ENCODE measurements at regions not wholly inside any gene's neighbourhood (a gene's known extent, or its start where the extent isn't known, plus 50 kb on each side); places are given as distances from the start of the nearest gene placed in this dataset.

DNA sequence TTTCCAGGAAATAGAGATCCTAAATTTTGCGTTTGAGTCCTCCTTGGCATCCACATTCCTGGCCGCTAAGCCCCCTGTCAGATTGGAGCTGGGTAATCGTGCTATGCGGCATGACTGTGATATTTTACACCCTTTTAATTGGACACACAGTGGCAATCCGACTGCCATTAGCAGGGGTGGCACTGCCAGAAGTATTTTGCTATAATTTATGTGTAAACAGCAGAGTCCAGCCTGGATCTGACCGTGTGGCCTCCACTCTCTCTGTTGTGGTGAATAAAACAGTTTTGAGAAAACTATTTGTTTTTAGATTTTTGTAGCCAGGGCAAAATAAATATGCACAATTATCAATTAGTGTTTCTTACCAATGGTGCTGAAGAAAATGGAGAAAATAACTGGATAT, 281.0 kb upstream of the IRX2 start:
- no peak for DNase-seq

DNA sequence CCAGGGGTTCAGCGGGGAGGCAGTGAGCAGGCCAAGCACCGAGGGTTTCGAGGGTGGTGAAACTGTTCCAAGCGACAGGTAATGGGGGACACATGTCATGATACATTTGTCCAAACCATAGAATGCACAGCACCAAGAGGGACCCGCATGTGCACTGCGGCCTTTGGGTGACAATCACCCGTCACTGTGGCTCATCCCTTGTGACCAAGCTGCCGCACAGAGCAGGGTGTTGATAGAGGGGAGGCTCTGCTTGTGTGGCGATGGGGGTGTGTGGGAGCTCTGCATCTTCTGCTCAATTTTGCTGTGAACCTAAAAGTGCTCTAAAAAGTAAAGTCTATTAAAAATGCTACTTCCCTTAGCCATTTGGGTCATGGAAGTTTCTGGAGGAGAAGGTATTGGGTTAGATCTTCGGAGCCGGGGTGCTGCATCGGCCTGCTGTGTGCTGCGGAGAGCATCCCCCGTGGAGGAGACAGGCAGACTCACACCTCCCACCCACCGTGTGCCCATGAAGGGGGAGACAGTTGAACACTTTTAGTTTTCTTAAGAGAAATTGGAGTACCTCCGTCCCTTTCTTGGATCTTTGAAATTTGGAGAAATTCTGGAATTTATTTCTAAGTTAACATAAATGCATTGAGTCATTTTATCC, 280.4 kb upstream of the IRX2 start:
- no peak for DNase-seq

DNA sequence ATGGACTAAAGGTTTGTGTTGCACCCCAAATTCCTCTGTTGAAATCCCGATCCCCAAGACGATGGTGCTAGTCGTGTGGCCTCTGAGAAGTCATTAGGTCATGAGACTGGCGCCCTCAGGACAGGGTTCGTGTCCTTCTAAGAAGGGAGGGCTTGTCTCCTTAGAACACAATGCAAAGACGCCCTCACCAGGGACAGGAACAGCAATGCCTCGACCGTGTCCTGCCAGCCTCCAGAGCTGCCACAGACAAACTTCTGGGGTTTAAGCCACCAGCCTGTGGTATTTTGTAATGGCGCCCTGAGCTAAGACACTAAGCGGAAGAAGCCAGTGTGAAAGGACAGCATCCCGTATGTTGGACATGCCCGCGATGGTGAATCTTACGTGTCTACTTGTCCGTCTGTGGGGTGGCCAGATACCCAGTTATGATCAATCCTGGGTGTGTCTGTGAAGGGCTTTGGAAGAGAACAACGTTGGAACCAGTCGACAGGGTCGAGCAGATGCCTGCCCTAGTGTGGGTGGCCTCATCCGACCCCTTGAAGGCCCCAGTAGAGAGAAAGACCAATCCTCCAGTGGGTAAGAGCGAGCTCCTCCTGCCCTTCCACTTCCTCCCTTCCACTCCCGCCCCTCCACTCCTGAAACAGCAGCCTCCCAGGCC, 279.2 kb upstream of the IRX2 start:
- DNase-seq: no peak

DNA sequence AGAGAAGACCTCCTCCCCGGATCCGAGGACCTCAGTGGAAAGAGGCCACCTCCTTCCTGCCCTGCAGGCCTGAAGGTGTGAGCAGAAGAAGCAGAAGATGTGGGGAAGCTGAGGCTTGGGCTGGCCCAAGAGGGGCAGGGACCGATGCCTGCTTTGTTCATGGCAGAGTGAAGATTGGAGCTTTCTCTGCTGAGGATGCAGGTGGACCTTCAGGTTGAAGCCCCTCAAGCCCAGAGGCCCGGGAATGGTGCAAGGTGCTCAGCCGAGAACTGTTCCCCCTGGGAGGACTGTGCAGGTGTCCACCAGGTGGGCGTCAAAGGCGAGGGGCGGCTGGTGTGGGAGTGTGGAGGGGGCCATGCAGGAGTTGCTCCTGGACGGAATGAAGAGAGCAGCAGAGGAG, 277.9 kb upstream of the IRX2 start:
- no peak for DNase-seq

DNA sequence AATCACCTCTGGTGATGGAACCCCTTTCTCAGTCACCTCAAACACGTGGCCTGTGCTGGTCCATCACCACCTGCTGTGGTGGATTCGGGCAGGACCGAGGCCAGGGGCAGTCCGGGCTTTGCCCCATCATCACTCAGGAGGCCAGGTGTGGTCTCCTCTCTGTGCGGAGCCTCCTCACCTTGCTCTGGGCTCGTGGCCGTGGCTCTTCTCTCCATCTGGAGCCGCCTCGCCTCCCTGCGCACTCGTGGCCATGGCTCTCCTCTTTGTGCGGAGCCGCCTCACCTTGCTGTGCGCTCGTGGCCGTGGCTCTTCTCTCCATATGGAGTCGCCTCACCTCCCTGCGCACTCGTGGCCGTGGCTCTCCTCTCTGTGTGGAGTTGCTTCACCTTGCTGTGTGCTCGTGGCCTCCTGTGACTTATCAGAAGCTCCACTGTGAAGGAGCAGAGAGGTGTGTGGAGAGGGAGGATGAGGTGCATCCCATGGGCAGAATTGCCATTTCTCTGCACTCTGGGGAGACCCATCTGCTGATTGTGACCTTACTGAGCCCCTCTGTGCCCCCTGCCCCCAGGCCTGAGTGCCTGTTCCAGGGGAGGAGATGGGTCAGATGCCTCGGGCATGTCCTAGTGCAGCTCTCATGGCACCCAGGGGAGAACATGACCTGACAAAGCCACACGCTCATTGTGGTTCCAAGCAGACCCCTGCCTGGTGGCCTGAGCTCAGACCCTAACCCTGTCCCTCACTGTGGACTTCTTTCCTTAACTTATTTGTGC, 276.6 kb upstream of the IRX2 start:
- DNase-seq: no peak

DNA sequence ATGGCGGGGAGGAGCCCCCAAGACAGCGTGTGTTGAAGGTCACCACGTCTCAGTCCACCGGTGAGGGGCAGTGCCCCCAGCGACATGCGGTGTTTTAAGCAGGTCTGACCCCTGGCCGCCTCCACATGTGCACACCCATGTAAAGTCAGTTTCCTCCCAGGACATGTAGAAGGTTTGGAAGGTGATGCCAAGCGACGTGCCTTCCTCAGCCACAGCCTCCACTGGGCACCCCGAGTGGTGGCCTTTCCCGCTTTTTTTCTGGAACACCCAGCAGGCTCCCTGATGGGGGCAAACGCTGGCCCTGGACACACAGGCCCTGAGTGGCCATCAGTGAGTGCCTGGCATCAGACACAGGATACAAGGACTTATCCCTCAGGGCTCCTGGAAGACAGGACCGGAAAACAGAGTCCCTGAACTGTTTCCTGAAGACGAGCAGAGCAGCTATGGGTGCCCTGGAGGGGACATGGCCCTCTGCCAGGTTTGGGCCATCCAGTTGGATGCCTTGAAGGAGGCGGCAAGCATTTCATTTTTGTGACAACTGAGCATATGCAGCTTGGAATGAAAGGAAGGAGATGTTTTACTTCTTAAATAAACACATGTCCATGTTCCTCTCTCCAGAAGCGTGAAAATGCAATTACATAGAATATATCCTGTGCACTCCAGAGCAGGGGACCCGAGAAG, 275.8 kb upstream of the IRX2 start:
- no peak for DNase-seq

DNA sequence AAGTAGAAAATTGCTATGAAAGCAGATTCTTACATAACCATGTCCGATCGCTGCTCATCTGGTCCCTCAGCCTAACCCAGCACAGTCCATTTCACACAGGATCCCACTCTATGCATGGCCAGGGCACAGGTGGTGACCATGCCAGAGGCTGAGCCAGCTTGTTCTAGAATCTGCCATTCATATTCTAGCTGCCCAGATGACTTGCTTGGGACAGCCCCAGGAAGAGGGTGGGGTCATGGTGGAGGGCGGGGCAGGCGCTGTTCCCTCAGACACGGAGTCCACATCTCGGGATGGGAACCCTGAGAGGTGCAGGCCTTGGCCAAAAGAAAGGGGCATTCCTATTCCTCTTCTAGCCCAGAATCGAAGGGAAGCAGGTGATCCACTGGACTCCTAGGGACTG, 275.2 kb upstream of the IRX2 start:
- no peak for DNase-seq

DNA sequence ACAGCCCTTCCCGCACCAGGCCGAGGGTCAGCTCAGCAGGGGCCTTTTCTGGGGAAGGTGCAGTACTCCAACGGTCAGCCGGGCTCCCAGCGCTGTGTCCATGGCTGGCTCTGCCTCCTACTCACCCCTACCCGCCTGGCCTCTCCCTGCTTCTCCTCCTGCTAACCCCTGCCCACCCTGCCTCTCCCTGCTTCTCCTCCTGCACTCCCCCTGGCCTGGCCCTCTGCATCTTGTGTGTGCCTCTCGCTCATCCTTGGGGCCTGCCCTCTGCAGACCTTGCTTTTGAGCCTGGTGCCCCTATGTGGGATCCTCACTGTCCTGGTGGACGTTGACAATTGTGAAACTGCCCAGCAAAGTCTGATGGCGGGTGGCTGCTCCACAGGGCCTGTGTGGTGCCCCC, 274.6 kb upstream of the IRX2 start:
- peak; percentile 42 for DNase-seq

DNA sequence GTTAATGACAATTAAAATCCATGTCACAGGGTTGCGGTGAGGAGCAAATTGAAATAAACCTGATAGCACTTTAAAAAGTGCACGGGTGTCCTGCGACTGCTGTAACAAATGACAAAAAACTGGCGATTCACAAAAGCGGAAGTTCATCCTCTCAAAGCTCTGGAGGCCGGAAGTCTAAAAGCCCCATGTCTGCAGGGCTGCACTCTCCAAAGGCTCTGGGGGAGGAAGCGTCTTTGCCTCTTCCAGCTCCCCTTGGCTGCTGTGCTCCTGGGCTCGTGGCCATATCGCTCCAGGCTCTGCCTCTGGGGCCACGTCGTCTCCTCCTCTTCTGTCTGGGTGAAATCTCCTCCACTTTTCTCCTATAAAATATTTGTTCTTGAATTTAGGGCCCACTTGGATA, 273.9 kb upstream of the IRX2 start:
- DNase-seq: no peak

DNA sequence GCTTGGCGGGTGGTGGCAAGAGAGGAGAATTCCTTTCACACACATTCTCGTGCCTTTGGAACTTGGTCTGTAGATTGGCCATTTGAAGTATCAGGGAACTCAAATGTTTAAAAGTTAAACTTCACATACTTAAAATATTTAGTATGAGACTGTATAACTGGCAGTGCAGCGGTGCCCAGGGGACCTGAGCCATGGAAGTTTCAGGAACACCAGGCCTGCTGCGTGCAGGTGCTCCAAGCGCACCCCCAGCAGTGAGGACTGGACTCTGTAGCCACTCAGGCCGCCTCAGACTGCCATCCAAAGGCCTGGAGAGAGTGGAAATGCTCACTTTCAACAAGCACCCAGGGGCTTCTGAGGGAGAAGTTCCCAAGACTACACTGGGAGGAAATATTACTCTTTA, 273.5 kb upstream of the IRX2 start:
- DNase-seq: peak; percentile 15

DNA sequence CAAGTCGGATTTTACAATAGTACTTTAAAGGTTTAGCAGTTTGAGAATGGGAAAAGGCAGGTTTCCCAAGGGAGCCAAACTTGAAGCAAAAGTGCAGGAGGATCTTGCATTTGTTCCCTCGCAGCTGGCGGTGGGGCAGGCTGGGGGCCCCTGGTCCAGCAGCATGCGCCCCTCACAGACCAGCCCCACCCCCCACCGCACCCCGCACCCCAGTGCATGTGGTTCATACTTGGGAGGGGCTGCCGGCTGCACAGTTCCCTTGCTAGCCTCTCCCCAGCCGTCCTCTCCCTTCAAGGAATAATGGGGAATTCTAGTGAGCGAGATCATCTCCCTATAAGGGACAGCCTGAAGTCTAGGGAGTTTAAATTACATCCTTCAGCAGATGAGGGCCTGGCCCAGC, 273.1 kb upstream of the IRX2 start:
- DNase-seq: peak; percentile 18

DNA sequence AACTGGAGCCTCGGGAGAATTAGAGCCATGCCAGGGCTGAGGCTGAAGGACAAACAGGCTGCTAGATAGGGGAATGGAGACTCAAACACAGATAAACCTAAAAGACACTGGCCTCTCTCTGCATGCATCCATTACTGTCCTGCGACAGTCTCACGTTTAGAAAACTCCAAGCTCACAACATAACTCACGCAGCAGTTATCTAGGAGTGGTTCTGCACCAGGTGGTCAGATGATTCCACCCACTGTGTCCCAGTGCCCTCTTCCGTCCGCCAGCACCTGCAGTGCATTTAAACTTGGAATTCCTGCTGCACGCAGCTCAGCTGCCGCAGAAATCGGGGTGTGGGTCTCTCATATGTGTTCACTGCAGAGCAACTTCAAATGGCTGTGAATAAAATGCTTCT, 272.6 kb upstream of the IRX2 start:
- DNase-seq: peak; percentile 10

DNA sequence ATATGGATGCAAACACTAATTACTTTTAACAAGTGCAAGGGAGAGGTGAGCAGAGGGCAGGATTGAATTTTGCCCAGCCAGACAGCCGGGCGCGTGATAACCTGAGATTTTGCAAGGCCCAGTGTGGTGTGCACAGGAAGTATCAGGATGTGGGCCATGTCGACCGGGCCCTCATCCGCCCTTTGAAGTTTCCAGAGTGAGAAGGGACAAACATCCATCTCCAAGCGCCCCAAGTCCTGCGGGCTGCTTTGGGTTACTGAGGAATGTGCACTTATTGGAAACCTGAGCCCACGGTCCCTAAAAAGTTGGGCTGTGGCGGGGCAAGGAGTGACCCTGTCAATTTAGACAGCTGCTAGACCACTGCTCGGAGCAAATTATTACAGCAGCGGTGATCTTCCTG, 272.2 kb upstream of the IRX2 start:
- peak; percentile 13 for DNase-seq

DNA sequence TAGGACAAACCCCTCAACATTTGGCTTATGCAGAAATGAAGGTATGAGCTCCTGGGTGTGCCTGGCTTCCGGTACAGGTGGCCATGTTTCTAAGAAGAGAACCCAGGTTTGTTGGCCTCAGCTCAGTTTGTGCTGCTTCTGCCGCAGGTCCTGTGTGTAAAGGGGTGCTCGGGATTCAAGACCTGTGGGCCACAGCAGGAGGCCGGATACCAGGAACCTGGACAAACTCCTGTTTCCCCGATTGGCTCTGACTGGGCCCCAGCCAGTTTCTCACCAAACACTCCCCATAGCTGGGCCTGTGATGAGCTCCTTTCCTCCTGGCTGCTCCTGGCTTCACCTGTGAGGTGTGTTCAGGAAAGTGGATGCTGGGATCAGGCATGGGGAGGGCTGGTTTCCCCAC, 271.2 kb upstream of the IRX2 start:
- peak; percentile 4 for DNase-seq

DNA sequence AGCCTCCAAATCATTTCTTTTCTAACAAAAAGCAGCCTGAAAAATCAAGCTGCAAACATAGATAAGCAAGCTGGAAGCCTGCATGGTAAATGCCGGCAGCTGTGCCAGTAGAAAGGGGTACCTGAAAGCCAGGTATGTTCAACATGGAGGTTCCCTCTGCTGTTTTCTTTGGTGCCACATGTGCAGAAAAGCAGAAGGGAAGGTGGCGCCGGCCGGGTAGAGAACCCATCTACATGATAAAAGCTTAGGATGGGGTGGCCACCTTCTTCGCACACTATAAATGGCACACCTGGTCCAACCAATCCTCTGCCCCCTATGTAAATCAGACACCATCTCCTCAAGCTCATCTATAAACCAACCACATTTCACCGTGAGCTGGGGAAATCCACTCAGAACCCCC, 268.9 kb upstream of the IRX2 start:
- peak; percentile 9 for DNase-seq

DNA sequence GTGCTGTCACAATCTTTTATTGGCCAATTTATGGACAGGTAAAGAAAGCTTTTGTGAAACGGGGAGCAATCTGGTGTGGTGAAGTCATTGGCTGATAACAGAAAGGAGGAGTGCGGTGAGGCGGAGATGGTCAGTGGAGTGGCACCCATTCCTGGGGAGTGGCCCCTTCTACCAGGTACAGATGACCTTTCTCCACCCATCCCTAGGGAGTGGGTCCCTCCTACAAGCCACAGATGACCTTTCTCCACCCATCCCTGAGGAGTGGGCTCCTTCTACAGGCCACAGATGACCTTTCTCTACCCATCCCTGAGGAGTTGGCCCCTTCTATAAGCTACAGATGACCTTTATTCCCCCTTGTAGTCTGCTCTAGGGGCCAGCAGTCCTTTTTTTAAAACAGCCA, 267.6 kb upstream of the IRX2 start:
- no peak for DNase-seq

DNA sequence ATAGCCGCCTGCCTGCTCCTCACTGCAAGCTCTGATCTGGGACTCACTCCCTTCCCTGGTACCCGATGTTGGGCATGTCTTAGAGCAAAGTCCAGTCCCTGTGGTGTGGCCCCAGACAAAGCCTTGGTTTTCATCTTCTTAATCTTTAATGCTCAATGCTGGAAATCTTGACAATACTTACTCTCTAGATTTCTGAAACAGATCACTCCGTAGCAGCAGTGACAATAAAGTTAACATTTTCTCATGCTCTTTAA, 260.2 kb upstream of the IRX2 start:
- peak; percentile 13 for DNase-seq

DNA sequence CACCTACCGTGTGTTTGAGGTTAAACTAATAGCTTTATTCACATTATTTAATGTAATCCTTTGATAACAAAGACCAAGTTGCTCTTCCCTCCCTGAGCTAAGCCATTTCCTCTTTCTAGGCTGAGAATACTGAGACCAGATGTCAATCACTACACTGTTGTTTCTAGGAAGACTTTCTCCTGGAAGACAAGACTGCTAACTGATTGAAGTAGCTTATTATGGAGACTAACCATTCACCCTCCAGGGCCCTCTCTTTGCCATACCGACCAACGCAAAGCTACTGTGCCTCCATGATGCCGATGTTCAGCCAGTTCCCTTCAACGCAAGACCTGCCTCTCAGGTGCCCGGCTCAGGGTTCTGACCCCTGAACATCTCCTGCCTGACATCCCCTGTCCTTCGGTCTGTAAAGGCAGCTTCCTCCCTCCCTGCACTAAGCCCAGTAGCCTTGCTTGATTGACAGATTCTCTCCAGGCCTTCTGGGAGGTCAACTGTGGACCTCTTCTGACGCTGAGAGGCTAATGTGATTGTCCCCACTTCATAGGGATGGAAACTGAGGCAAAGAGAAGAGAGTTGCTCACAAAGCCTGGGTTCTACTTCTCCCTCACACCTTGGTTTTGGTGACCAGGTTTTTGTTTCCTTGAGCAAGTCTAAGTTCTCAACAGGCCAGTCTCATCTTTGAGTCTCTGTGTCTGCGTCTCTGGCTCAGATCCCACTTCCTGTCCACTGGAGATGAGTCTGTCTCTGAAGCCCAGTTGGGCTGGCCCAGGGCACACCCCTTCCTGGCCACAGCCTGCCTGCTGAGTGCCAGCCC, 259.7 kb upstream of the IRX2 start:
- no peak for DNase-seq

DNA sequence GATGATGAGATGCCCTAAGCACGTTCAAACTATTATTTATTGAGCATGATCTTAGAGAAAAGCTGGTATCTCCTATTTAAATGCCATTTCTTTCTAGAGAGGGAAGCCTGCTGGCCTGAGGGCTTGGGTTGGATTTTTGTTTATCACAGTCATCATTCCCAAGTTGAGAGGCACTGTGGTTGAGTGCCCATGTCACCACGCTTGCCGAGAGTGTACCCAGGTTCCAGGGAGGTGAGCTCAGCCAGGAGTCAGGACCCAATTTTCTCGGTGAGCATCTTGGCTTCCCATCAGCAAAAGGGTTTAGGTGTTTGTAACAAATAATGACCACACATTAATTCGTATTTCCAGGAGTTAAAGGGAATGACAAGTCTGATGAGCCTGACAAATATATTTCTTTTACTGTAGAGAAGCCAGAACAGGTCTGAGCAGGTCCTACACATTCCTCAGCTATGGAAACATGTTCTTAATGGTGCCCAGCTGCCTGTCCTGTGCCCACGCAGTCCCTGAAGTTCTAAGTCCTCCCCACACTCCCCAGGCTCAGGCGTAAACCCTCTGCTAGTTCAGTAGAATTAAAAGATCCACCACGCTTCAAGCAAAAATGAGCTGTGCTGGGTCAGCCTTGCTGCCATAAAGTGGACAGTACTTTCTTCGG, 258.9 kb upstream of the IRX2 start:
- no peak for DNase-seq

DNA sequence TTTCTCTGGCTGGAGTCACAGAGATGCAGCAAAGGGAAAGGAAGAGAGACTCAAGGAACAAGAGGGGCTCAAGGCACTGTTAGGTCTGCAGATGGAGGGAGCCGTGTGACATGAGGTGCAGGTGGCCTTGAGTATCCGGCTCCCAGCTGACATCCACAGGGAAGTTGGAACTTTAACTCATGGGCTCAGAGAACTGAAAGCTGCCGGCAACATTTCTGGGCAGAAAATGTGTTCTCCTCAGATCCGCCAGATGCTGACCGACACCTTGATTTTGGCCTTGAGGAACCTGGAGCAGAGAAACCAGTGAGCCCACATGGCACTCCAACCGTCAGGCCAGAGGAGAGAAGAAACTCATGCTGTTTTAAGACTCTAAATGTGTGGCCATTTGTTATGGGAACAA, 258.1 kb upstream of the IRX2 start:
- no peak for DNase-seq

DNA sequence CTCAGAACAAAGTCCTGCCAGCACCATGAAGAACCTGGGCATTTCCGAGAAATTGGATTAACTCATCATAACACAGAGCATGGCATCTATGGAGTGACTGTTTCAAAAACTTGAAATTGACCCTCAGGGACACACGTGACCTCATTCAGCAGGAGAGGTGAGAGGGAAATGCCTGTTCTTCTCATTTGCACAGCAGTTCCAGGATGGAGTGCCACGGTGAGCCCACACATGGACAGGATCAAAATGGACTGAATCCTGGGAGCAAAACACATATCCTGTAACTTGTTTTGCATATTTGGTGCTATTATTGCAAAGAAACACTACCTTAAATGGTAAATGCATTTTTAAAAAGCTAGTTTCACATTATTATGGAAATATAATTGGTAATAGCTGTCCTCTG, 256.1 kb upstream of the IRX2 start:
- no peak for DNase-seq

DNA sequence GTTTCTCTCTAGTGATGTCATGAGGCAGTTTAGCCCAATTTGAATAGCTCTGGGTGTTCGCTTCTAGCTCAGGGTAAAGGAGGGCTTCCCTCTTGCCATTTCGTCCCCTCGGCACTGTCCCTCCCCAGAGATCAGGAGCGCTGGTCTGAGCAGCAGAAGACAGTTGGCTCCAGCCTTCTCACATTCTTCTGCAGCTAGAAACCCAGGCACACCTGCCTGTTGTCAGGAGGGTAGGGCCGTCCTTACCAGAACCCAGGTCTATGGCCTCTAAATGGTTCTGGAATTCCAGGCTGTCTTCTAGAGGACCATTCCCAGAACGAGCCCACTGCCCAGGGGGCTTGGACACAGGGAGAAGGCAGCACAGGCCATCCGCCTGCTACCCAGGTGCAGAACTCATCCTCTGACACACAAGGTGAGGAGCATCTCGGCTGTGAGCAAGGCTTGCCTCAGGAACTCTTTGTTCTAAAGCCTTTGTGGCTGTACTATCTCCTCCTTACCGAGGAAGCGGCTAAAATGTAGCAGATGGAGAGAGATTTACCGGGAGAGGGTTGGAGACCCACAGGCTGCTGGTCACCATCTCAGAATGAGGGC, 255.6 kb upstream of the IRX2 start:
- DNase-seq: peak; percentile 9
